NCI-H524 treated with DMSO at 0.1 percent for 48 hours (cell line): ENCODE measurements at regions not wholly inside any gene's neighbourhood (a gene's known extent, or its start where the extent isn't known, plus 50 kb on each side); places are given as distances from the start of the nearest gene placed in this dataset.
"Not testable (repeated sequence)": the region's sequence is repeated elsewhere in the genome, so short reads cannot be mapped to it uniquely, and the experiment has no call there.

Source experiments
- DNase-seq: peaks from one replicate; lab custom pipeline; 2025; lab: John Stamatoyannopoulos, UW

DNA sequence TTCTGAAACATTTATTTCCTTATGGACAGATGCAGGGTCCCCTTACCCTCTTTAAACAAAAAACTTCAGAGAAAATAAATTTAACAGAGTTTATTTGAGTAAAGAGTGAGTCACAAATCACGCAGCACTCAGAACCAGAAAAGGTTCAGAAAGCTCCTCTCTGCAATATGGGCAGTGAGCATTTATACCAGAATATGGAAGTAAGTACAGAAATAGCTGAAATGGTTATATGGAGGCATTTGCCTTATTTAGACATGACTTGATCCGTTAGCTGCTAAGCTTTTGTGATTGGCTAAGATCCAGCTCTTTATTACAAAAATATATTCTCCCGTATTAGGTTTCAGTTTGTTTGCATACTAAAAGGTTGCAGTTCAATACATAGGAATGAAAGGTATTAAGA is 1554.1 kb downstream of the EFNA5 start:
- no peak for DNase-seq

DNA sequence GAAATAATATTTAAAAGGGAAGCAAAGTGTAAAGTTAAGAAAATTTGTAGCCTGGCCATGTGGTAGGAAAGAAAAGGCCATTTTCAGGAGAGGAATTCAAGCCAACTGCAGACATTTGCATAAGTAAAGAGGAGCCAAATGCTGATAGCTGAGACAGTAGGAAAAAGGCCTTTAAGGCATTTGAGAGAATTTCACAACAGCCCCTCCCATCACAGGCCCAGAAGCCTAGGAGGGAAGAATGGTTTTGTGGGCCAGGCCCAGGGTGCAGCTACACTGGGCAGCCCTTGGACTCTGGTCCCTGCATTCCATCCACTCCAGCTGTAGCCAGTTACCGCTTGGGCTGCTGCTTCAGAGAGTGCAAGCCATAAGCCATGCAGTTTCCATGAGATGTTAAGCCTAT is 1556.8 kb downstream of the EFNA5 start:
- no peak for DNase-seq

GRCh38 chr5:106106384-106106783 is 1564.4 kb downstream of the EFNA5 start:
- DNase-seq: no peak

- DNase-seq: no peak
Observed at GRCh38 chr5:106097340-106097739, 1573.4 kb downstream of the EFNA5 start.

DNA sequence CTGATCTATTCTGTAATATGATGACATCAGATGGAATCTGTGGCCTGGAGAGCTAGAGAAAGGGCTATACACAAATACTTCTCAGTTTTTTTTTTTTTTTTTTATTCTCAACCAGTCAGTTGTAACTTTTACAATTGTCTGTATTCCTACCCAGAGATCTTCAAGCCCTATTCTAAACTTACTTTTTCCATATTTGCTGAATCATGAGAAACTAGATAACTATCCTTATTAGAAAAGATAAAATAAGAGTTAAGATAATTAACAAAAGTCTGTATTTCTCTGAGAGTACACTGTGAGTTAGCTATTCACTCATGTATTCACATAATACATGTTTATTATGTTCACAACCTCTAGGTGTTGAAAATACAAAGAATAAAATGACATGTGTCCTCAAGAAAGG is 1575.9 kb downstream of the EFNA5 start:
- DNase-seq: no peak

GRCh38 chr5:106094204-106094607 is 1576.5 kb downstream of the EFNA5 start:
- DNase-seq: no peak

DNA sequence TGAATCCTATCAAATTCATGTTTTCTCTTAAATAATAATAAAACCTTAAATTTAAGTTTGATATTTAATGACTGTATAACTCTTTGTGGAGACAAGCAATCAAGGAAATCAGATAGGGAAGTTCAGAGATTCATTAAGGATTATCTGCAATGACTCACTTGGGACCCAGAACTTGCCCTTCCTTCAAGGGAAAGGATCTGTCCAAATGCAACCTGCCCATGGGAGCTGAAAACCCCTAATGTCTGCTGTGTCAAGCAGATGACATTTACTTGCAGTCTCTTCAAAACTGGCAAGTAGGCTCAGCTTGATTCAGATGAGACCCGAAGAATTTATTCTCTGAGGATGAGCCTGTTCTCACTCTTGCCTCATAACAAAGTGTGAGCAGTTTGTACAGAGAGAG is 1577.6 kb downstream of the EFNA5 start:
- no peak for DNase-seq

GRCh38 chr5:106092455-106092854 is 1578.3 kb downstream of the EFNA5 start:
- no peak for DNase-seq

DNA sequence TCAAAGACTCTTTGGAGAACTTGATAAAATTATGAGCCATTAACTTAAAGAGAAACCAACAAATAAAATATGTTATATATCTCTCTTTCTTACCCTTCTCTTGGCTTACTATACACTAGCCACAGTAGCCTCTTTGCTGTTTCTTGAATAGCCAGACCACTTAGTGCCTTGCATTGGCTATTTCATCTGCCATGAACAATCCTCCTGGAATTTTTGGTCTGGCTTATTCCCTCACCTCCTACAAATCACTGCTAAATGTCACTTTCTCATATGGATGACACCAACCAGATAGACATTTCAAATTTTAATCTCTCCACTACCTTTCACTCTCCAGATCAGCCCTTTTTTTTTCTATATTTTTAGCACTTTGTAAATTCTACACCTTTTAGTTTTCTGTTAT is 1581.7 kb downstream of the EFNA5 start:
- no peak for DNase-seq

- DNase-seq: no peak
Observed at GRCh38 chr5:106088462-106088861, 1582.3 kb downstream of the EFNA5 start.

DNA sequence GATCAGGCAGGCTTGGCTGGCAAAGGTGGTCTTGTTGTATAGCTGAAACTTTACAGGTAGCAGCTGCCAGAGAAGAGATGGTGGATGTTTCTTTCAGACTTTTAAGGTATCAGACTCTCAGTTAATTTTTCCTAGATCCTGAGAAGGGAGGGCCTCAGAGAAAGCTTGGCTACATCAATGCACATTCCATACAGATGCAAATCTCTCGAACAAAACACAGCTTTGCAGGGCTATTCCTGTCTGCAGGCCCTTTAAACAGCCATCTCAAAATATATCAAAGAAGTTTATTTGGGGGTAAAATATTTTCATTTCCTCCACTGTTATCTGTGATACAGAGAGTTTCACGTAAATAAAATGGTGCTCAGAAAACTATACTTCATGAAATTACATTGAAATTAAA is 1584.4 kb downstream of the EFNA5 start:
- DNase-seq: no peak

GRCh38 chr5:106085556-106085955 is 1585.2 kb downstream of the EFNA5 start:
- DNase-seq: no peak

- no peak for DNase-seq
Observed at GRCh38 chr5:106085136-106085535, 1585.6 kb downstream of the EFNA5 start.

DNA sequence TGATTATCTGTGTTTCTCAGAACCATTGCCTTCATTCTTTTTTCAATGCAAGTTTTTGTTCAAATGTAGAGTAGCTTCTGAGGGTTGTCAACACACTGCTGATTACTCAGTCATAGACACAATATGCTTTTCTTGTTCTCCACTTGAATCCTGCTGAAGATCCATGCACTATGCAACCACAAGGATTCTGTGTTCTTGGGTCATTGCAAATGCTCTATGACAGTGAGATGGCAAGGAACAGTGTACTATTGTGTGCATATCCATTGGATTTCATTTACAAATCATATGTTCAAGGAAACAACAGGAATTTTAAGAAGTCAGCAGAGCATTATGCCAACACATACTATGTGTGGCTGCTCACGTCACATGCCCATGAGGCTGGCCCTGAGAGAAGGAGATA is 1590.2 kb downstream of the EFNA5 start:
- no peak for DNase-seq

GRCh38 chr5:106076655-106077054 is 1594.1 kb downstream of the EFNA5 start:
- no peak for DNase-seq

DNA sequence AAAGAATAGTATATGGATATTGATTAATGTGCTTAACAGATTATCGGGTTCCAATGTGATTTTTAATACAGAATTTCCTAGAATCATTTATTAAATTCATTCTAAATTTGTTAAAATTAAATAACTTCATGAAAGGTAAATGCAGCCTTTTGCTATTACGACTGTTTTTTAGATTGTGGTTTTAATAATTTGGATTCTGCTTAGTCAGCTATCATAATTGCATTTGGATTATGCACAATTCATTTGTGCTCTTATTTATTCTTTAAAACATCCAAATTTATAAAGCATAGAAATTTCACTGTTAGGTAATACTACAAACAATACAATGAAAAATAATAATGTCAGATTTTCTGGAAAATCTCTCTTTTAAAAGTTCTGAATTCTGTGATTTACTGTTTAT is 1598.5 kb downstream of the EFNA5 start:
- no peak for DNase-seq

- DNase-seq: no peak
Observed at GRCh38 chr5:106047341-106047740, 1623.4 kb downstream of the EFNA5 start.

- DNase-seq: not testable (repeated sequence)
Observed at GRCh38 chr5:106032069-106032468, 1638.7 kb downstream of the EFNA5 start.

- DNase-seq: no peak
Observed at GRCh38 chr5:106028314-106028713, 1642.4 kb downstream of the EFNA5 start.

DNA sequence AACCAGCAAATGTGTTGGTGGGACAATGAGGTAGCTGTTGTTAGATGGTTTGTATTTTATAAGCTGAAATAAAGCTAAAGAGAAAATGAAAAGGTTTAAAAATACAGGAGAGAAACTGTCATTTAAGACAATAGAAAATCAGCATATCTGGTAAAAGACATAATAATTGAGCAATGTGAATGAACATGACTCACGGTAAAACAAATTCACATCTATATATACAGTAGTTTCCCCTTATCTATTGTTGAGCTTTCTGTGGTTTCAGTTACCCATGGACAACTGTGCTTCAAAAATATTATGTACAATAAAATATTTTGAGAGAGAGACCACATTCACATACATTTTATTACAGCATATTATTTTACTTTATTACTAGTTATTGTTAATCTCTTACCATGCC is 1649.8 kb downstream of the EFNA5 start:
- DNase-seq: no peak

- DNase-seq: no peak
Observed at GRCh38 chr5:106019261-106019660, 1651.5 kb downstream of the EFNA5 start.

DNA sequence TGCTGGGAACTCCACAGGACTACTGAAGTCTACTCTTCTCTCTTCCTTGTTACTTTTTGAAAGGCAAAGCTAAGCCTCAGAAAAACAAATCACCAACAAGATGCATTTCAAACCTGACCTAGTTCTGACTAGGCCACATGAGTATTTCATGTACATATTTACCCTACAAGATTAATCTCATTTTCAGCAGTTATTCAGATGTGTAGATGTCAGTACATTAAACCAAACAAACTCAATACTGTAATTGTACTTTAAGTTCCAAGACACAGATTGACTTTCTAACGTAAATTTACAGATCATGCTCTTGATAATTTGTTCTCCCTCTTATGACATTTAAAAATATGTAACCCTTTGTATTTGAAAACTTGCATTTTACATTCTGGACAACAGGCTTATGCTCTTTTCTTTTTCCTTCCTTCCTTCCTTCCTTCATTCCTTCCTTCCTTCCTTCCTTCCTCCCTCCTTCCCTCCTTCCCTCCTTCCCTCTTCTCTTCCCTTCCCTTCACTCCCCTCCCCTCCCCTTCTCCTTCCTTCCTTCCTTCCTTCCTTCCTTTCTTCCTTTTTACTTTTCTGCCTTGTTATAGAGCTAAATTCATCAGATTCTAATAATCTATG is 1653.4 kb downstream of the EFNA5 start:
- no peak for DNase-seq

DNA sequence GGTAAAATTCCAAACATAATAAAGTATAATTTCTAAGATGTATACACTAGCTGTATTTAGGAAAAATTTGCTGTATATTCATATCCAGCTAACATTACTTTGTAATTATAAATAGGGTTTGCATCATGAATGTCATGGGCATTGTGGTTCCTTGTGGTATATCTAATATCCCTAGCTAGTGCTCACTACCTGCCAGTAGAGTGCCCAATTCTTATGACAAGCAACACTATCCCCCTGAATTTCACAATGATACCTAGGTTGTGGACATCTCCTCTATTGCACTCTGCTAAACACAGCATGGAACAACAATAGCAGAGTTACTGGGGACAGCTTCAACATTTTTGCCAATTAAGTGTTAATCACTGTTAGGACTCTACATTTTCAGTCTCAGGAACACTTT is 1656.5 kb downstream of the EFNA5 start:
- no peak for DNase-seq

DNA sequence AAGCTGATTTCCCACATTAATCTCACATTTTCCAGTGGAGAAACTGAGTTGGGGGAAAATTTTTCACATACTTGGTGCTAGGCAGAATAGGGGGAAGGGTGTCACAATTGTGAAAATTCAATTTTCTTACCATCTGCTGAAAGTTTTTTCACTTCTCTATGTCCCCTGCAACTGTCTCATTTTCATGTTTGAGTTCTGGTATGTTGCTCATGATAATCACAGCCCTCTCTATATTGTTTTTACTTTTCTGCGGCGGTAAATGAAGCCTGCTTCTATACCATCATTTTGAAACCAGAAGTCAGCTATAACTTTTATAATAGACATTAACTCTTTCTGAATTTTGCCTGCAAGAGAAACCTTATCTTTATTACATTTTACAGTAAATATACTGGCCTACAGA is 1664.5 kb downstream of the EFNA5 start:
- no peak for DNase-seq

DNA sequence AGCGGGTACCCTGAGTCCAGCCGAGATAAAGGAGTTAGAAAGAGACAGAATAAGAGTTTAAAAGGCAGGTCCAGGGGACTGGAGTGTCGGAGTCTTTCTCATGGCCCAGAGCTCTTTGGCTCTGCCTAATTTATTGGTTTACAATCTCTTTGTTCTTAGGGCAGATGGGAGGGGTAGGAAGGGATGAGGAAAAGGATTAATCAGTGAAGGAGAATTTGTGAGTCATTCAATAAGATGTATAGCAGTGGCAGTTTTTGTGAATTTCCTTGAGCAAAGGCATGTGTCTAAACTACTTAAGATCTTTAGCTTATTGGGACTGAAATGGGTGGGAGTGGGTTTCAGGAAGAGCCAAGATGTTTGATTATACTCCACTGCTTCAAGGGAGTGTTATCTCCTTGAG is 1671.7 kb downstream of the EFNA5 start:
- DNase-seq: not testable (repeated sequence)
